MCF 10A (cell line): ENCODE measurements at regions not wholly inside any gene's neighbourhood (a gene's known extent, or its start where the extent isn't known, plus 50 kb on each side); places are given as distances from the start of the nearest gene placed in this dataset.

Experiments used
- BruUV-seq: library from RNA; stranded (reverse); fragments of 400-500 nt; replicated peaks from 2 replicates; lab custom pipeline; 2021; lab: Mats Ljungman, UMichigan
- CTCF ChIA-PET: fragments of 300-600 bp; sonication (Branson Sonifier 250); formaldehyde crosslinking; extraction: SDS; loops from one replicate; lab custom pipeline; 2021; ENCODE audit warnings: antibody characterized with exemption, inconsistent platforms; lab: Yijun Ruan, JAX
- POLR2A ChIA-PET: fragments of 300-600, 350-650 bp; sonication (Branson Sonifier 250); formaldehyde crosslinking; extraction: SDS; loops from one replicate; lab custom pipeline; 2020; ENCODE audit warnings: antibody characterized with exemption, inconsistent platforms; lab: Yijun Ruan, JAX
- DNase-seq: peaks from one replicate; pipeline ENCODE4 v3.0.0-alpha.2; 2018; ENCODE audit not compliant: unreplicated experiment
- H3K27ac Mint-ChIP-seq: one replicate; pipeline ENCODE4 v1.8.0; 2022; ENCODE audit warnings: mild to moderate bottlenecking, low read depth, mixed read lengths; ENCODE audit not compliant: unreplicated experiment
- H3K27me3 Mint-ChIP-seq: one replicate; pipeline ENCODE4 v1.8.0; 2022; ENCODE audit warnings: mixed read lengths; ENCODE audit not compliant: insufficient read depth, unreplicated experiment
- H3K36me3 Mint-ChIP-seq: one replicate; pipeline ENCODE4 v1.8.0; 2022; ENCODE audit warnings: mild to moderate bottlenecking, moderate library complexity, mixed read lengths; ENCODE audit not compliant: insufficient read depth, unreplicated experiment
- H3K4me1 Mint-ChIP-seq: one replicate; pipeline ENCODE4 v1.8.0; 2022; ENCODE audit warnings: mixed read lengths; ENCODE audit not compliant: insufficient read depth, unreplicated experiment
- H3K4me3 Mint-ChIP-seq: one replicate; pipeline ENCODE4 v1.8.0; 2022; ENCODE audit warnings: mild to moderate bottlenecking, moderate library complexity, mixed read lengths; ENCODE audit not compliant: unreplicated experiment
- H3K9me3 Mint-ChIP-seq: one replicate; pipeline ENCODE4 v1.8.0; 2022; ENCODE audit warnings: mixed read lengths; ENCODE audit not compliant: unreplicated experiment
- CTCF ChIP-seq: fragments of 200-600 bp; IDR thresholded peaks from one replicate; pipeline ENCODE4 v1.8.0; 2022; ENCODE audit warnings: antibody characterized with exemption, mild to moderate bottlenecking; ENCODE audit not compliant: unreplicated experiment
- intact Hi-C: fragments of 100-400 bp; cut with micrococcal nuclease; formaldehyde crosslinking; loops from 2 replicates; pipeline ENCODE4 v1.14.1; 2022

GRCh38 chr6:105564121-105564902, 161.4 kb upstream of the PREP start:
- TF ChIP-seq CTCF = no peak
- no peak overlapping the region for H3K27ac Mint-ChIP-seq
- ChIA-PET POLR2A (no interaction called here), CTCF (no interaction called here)
- H3K36me3 Mint-ChIP-seq = no peaks in the 10 kb centered on the region
- H3K27me3 Mint-ChIP-seq = no peaks in the 10 kb centered on the region
- no peak for DNase-seq
- no peak overlapping the region for H3K4me3 Mint-ChIP-seq
- no peaks in the 10 kb centered on the region for H3K4me1 Mint-ChIP-seq
- H3K9me3 Mint-ChIP-seq = peaks cover 9% of the 10 kb centered on the region
- intact Hi-C loops = no loop called here
- BruUV-seq = no TSS peak

GRCh38 chr6:105562027-105562426, 159.1 kb upstream of the PREP start:
- no peak for TF ChIP-seq CTCF
- ChIA-PET POLR2A (interaction anchor here (1.2 kb wide), 1 partner anchor 30 kb away, joined by 3 read pairs; no protein-coding TSS in a partner anchor), CTCF (interaction anchor here (0.7 kb wide), 1 partner anchor 1428 kb away, joined by 3 read pairs; no protein-coding TSS in a partner anchor)
- Mint-ChIP-seq H3K27ac (no peak overlapping the region), H3K36me3 (no peaks in the 10 kb centered on the region), H3K4me3 (no peak overlapping the region), H3K27me3 (no peaks in the 10 kb centered on the region), H3K4me1 (no peaks in the 10 kb centered on the region), H3K9me3 (peaks cover 9% of the 10 kb centered on the region)
- intact Hi-C loops = no loop called here
- no TSS peak for BruUV-seq
- no peak for DNase-seq

- TF ChIP-seq CTCF = no peak
- Mint-ChIP-seq H3K4me3 (no peak overlapping the region), H3K27ac (no peak overlapping the region), H3K36me3 (no peaks in the 10 kb centered on the region), H3K27me3 (no peaks in the 10 kb centered on the region), H3K4me1 (no peaks in the 10 kb centered on the region), H3K9me3 (peaks cover 11% of the 10 kb centered on the region)
- DNase-seq = no peak
- POLR2A ChIA-PET = interaction anchor here (0.8 to 1.2 kb wide), 2 partner anchors 11 to 30 kb away, joined by 3 read pairs; no protein-coding TSS in a partner anchor
- intact Hi-C loops = no loop called here
- CTCF ChIA-PET = no interaction called here
- BruUV-seq = no TSS peak
Measured at GRCh38 chr6:105561486-105561885, 158.6 kb upstream of the PREP start.

- intact Hi-C loops = no loop called here
- Mint-ChIP-seq H3K4me3 (no peak overlapping the region), H3K36me3 (no peaks in the 10 kb centered on the region), H3K9me3 (peaks cover 18% of the 10 kb centered on the region), H3K4me1 (no peaks in the 10 kb centered on the region), H3K27me3 (no peaks in the 10 kb centered on the region), H3K27ac (no peak overlapping the region)
- DNase-seq = peak; percentile 69
- CTCF ChIA-PET = no interaction called here
- POLR2A ChIA-PET = interaction anchor here (0.8 to 1.2 kb wide), 6 partner anchors 9 to 34 kb away, joined by 3 to 5 read pairs (median 3); no protein-coding TSS in a partner anchor
- TF ChIP-seq CTCF = no peak
- BruUV-seq = no TSS peak
Measured at GRCh38 chr6:105560611-105561066, 157.8 kb upstream of the PREP start.
